ENCODE measurements at regions not wholly inside any gene's neighbourhood (a gene's known extent, or its start where the extent isn't known, plus 50 kb on each side); places are given as distances from the start of the nearest gene placed in this dataset.

GRCh38 chr9:38253200-38253599, 139.3 kb upstream of the ALDH1B1 start (continued):
- TF ChIP-seq GABPB1 (CRISPR knock-in tag; IDR thresholded peaks at IDR 0.05) (peak; percentile 37; the same call in 1 of the 2 replicates), ZNF724P (CRISPR knock-in tag; IDR thresholded peaks at IDR 0.05; ENCODE audit: borderline replicate concordance) (no peak), GATAD2A (CRISPR knock-in tag; IDR thresholded peaks at IDR 0.05) (peak; percentile 68), MLX (CRISPR knock-in tag; IDR thresholded peaks at IDR 0.05) (peak; percentile 97), POGZ (CRISPR knock-in tag; IDR thresholded peaks at IDR 0.05) (peak; percentile 41; the same call in 1 of the 2 replicates), MED13 (CRISPR knock-in tag; IDR thresholded peaks at IDR 0.05) (no peak), RXRB (CRISPR knock-in tag; IDR thresholded peaks at IDR 0.05; ENCODE audit: borderline replicate concordance) (peak; percentile 47; the same call in 1 of the 2 replicates), TGIF2 (CRISPR knock-in tag; IDR thresholded peaks at IDR 0.05) (no peak), PAXIP1 (CRISPR knock-in tag; conservative IDR thresholded peaks at IDR 0.05) (peak; percentile 42), RBAK (CRISPR knock-in tag; IDR thresholded peaks at IDR 0.05) (peak; percentile 92), ZNF891 (CRISPR knock-in tag; IDR thresholded peaks at IDR 0.05) (no peak), TRIM24 (CRISPR knock-in tag; IDR thresholded peaks at IDR 0.05) (0 out of 2 replicates have a peak, but pooled peaks have one; percentile 15), MIER3 (CRISPR knock-in tag; IDR thresholded peaks at IDR 0.05; ENCODE audit: borderline replicate concordance) (peak; percentile 47; the same call in 1 of the 2 replicates), PRDM10 (CRISPR knock-in tag; IDR thresholded peaks at IDR 0.05; ENCODE audit: low read depth) (0 out of 2 replicates have a peak, but pooled peaks have one; percentile 10), ASH2L (IDR thresholded peaks at IDR 0.05; ENCODE audit: insufficient read length, low read depth, low read length) (no peak), ATRX (CRISPR knock-in tag; IDR thresholded peaks at IDR 0.05; ENCODE audit: borderline replicate concordance) (no peak)
